Inflammatory macrophage treated with lipopolysaccharide for 1 hour (primary cell): ENCODE measurements at regions not wholly inside any gene's neighbourhood (a gene's known extent, or its start where the extent isn't known, plus 50 kb on each side); places are given as distances from the start of the nearest gene placed in this dataset.
"Not testable (repeated sequence)": the region's sequence is repeated elsewhere in the genome, so short reads cannot be mapped to it uniquely, and the experiment has no call there.

Source experiments
- DNase-seq, 2 donors: peaks; one replicate each; pipeline ENCODE4 v3.0.0-alpha.2; 2020 to 2022

- DNase-seq = no peak
Observed at GRCh38 chr4:57195622-57196021, 85.4 kb upstream of the IGFBP7 start.

GRCh38 chr4:57194068-57194611, 84.0 kb upstream of the IGFBP7 start:
- DNase-seq = no peak

- DNase-seq = no peak
Observed at GRCh38 chr4:57193209-57193810, 83.1 kb upstream of the IGFBP7 start.

- DNase-seq = no peak
Observed at GRCh38 chr4:57191523-57192034, 81.4 kb upstream of the IGFBP7 start.

- peak; percentile 6 to 58 for DNase-seq
Observed at GRCh38 chr4:57190601-57191481, 80.7 kb upstream of the IGFBP7 start.

- no peak for DNase-seq
Observed at GRCh38 chr4:57187246-57187645, 77.1 kb upstream of the IGFBP7 start.

- DNase-seq = no peak
Observed at GRCh38 chr4:57184378-57185029, 74.3 kb upstream of the IGFBP7 start.

GRCh38 chr4:57182132-57182874, 72.1 kb upstream of the IGFBP7 start:
- DNase-seq = no peak

- not testable (repeated sequence) for DNase-seq
Observed at GRCh38 chr4:57173136-57173535, 63.0 kb upstream of the IGFBP7 start.

GRCh38 chr4:57172065-57172464, 61.9 kb upstream of the IGFBP7 start:
- DNase-seq = no peak

GRCh38 chr4:57168982-57169381, 58.8 kb upstream of the IGFBP7 start:
- no peak for DNase-seq

GRCh38 chr4:57163530-57164459, 53.6 kb upstream of the IGFBP7 start:
- DNase-seq = peak; percentile 57 to 79

GRCh38 chr4:57162499-57163019, 52.4 kb upstream of the IGFBP7 start:
- DNase-seq = no peak
